Erythroblast (primary cell): ENCODE measurements at regions not wholly inside any gene's neighbourhood (a gene's known extent, or its start where the extent isn't known, plus 50 kb on each side); places are given as distances from the start of the nearest gene placed in this dataset.

ENCODE experiments used
- GATA1 ChIP-seq: IDR thresholded peaks from 2 replicates; pipeline ENCODE4 v1.6.1; 2011; ENCODE audit warnings: low read depth, mild to moderate bottlenecking, control low read depth, low read length, moderate library complexity
- POLR2A ChIP-seq: IDR thresholded peaks from 2 replicates; pipeline ENCODE4 v1.6.1; 2011; ENCODE audit warnings: mild to moderate bottlenecking, low read length

GRCh38 chr9:100856238-100856637, 172.3 kb upstream of the PLPPR1 start:
- no peak for TF ChIP-seq POLR2A
- TF ChIP-seq GATA1 = no peak
